ENCODE measurements at regions not wholly inside any gene's neighbourhood (a gene's known extent, or its start where the extent isn't known, plus 50 kb on each side); places are given as distances from the start of the nearest gene placed in this dataset.
"Not testable (repeated sequence)": the region's sequence is repeated elsewhere in the genome, so short reads cannot be mapped to it uniquely, and the experiment has no call there.

- DNase-seq = no peak
Measured at GRCh38 chr1:198967566-198967965, 328.7 kb downstream of the PTPRC start.

GRCh38 chr1:198968866-198969265, 330.0 kb downstream of the PTPRC start:
- no peak for DNase-seq

GRCh38 chr1:198969981-198970380, 331.1 kb downstream of the PTPRC start:
- no peak for DNase-seq

- DNase-seq = no peak
Measured at GRCh38 chr1:198970916-198971315, 332.1 kb downstream of the PTPRC start.

GRCh38 chr1:198977909-198978308, 339.1 kb downstream of the PTPRC start:
- no peak for DNase-seq

GRCh38 chr1:198978523-198978922, 339.7 kb downstream of the PTPRC start:
- DNase-seq = no peak

GRCh38 chr1:198986036-198986435, 347.2 kb downstream of the PTPRC start:
- no peak for DNase-seq

GRCh38 chr1:198986442-198986841, 347.6 kb downstream of the PTPRC start:
- no peak for DNase-seq

- DNase-seq = no peak
Measured at GRCh38 chr1:199002661-199003060, 363.8 kb downstream of the PTPRC start.

- no peak for DNase-seq
Measured at GRCh38 chr1:199007423-199007822, 368.6 kb downstream of the PTPRC start.

GRCh38 chr1:199009447-199009846, 370.6 kb downstream of the PTPRC start:
- peak in 1 of 56 donors; percentile 5 for DNase-seq

GRCh38 chr1:199010492-199010891, 371.7 kb downstream of the PTPRC start:
- no peak for DNase-seq

GRCh38 chr1:199010933-199011332, 372.1 kb downstream of the PTPRC start:
- DNase-seq = peak in 1 of 56 donors; percentile 3

- no peak for DNase-seq
Measured at GRCh38 chr1:199015799-199016198, 377.0 kb downstream of the PTPRC start.

- DNase-seq = no peak
Measured at GRCh38 chr1:199018471-199019135, 379.8 kb downstream of the PTPRC start.

GRCh38 chr1:199020051-199020450, 381.2 kb downstream of the PTPRC start:
- DNase-seq = no peak

- no peak for DNase-seq
Measured at GRCh38 chr1:199020904-199021303, 382.1 kb downstream of the PTPRC start.

- DNase-seq = no peak
Measured at GRCh38 chr1:199029401-199029800, 390.6 kb downstream of the PTPRC start.

- DNase-seq = no peak
Measured at GRCh38 chr1:199029855-199030254, 391.0 kb downstream of the PTPRC start.

GRCh38 chr1:199030541-199030940, 391.7 kb downstream of the PTPRC start:
- not testable (repeated sequence) for DNase-seq

- DNase-seq = not testable (repeated sequence)
Measured at GRCh38 chr1:199031170-199031569, 392.3 kb downstream of the PTPRC start.

GRCh38 chr1:199032479-199032878, 393.6 kb downstream of the PTPRC start:
- not testable (repeated sequence) for DNase-seq

- no peak for DNase-seq
Measured at GRCh38 chr1:199033661-199034060, 394.8 kb downstream of the PTPRC start.

- no peak for DNase-seq
Measured at GRCh38 chr1:199038156-199038555, 399.3 kb downstream of the PTPRC start.

Measured in nucleus accumbens (tissue), 56 donors.